ENCODE measurements at regions not wholly inside any gene's neighbourhood (a gene's known extent, or its start where the extent isn't known, plus 50 kb on each side); places are given as distances from the start of the nearest gene placed in this dataset.

GRCh38 chr9:18067548-18068120 lies 406.3 kb upstream of the ADAMTSL1 start:
- no peak for DNase-seq (ENCODE audit: low read depth in 1 of 2, low spot score in 1 of 2)

- no peak for DNase-seq (ENCODE audit: low read depth in 1 of 2, low spot score in 1 of 2)
Measured at GRCh38 chr9:18068900-18069299, 405.1 kb upstream of the ADAMTSL1 start.

- no peak for DNase-seq (ENCODE audit: low read depth in 1 of 2, low spot score in 1 of 2)
Measured at GRCh38 chr9:18071651-18072060, 402.3 kb upstream of the ADAMTSL1 start.

GRCh38 chr9:18073002-18073401 lies 401.0 kb upstream of the ADAMTSL1 start:
- DNase-seq (ENCODE audit: low read depth in 1 of 2, low spot score in 1 of 2) = no peak

GRCh38 chr9:18074041-18074440 lies 399.9 kb upstream of the ADAMTSL1 start:
- DNase-seq (ENCODE audit: low read depth in 1 of 2, low spot score in 1 of 2) = no peak

GRCh38 chr9:18075253-18075952 lies 398.6 kb upstream of the ADAMTSL1 start:
- DNase-seq (ENCODE audit: low read depth in 1 of 2, low spot score in 1 of 2) = no peak

GRCh38 chr9:18077941-18078678 lies 395.8 kb upstream of the ADAMTSL1 start:
- no peak for DNase-seq (ENCODE audit: low read depth in 1 of 2, low spot score in 1 of 2)

GRCh38 chr9:18092138-18092537 lies 381.8 kb upstream of the ADAMTSL1 start:
- no peak for DNase-seq (ENCODE audit: low read depth in 1 of 2, low spot score in 1 of 2)

GRCh38 chr9:18106006-18106560 lies 367.9 kb upstream of the ADAMTSL1 start:
- DNase-seq (ENCODE audit: low read depth in 1 of 2, low spot score in 1 of 2) = no peak

- DNase-seq (ENCODE audit: low read depth in 1 of 2, low spot score in 1 of 2) = no peak
Measured at GRCh38 chr9:18109675-18110074, 364.3 kb upstream of the ADAMTSL1 start.

GRCh38 chr9:18111146-18111545 lies 362.8 kb upstream of the ADAMTSL1 start:
- DNase-seq (ENCODE audit: low read depth in 1 of 2, low spot score in 1 of 2) = no peak

- DNase-seq (ENCODE audit: low read depth in 1 of 2, low spot score in 1 of 2) = no peak
Measured at GRCh38 chr9:18114559-18115475, 359.1 kb upstream of the ADAMTSL1 start.

- DNase-seq (ENCODE audit: low read depth in 1 of 2, low spot score in 1 of 2) = no peak
Measured at GRCh38 chr9:18118268-18118667, 355.7 kb upstream of the ADAMTSL1 start.

- no peak for DNase-seq (ENCODE audit: low read depth in 1 of 2, low spot score in 1 of 2)
Measured at GRCh38 chr9:18122171-18122570, 351.8 kb upstream of the ADAMTSL1 start.

- DNase-seq (ENCODE audit: low read depth in 1 of 2, low spot score in 1 of 2) = no peak
Measured at GRCh38 chr9:18124760-18125159, 349.2 kb upstream of the ADAMTSL1 start.

- no peak for DNase-seq (ENCODE audit: low read depth in 1 of 2, low spot score in 1 of 2)
Measured at GRCh38 chr9:18126831-18127498, 347.0 kb upstream of the ADAMTSL1 start.

- DNase-seq (ENCODE audit: low read depth in 1 of 2, low spot score in 1 of 2) = no peak
Measured at GRCh38 chr9:18127499-18127875, 346.5 kb upstream of the ADAMTSL1 start.

GRCh38 chr9:18129809-18130334 lies 344.1 kb upstream of the ADAMTSL1 start:
- DNase-seq (ENCODE audit: low read depth in 1 of 2, low spot score in 1 of 2) = no peak

GRCh38 chr9:18136354-18136994 lies 337.5 kb upstream of the ADAMTSL1 start:
- DNase-seq (ENCODE audit: low read depth in 1 of 2, low spot score in 1 of 2) = no peak

GRCh38 chr9:18137815-18138214 lies 336.1 kb upstream of the ADAMTSL1 start:
- no peak for DNase-seq (ENCODE audit: low read depth in 1 of 2, low spot score in 1 of 2)
